ELR (cell line): ENCODE measurements at regions not wholly inside any gene's neighbourhood (a gene's known extent, or its start where the extent isn't known, plus 50 kb on each side); places are given as distances from the start of the nearest gene placed in this dataset.
"Not testable (repeated sequence)": the region's sequence is repeated elsewhere in the genome, so short reads cannot be mapped to it uniquely, and the experiment has no call there.

Experiments
- DNase-seq: peaks from one replicate; pipeline ENCODE4 v3.0.0-alpha.2; 2015; ENCODE audit warnings: low read depth

GRCh38 chr7:138369797-138370196 lies 90.3 kb upstream of the TRIM24 start:
- DNase-seq, result no peak

- DNase-seq, result peak; percentile 12
Measured at GRCh38 chr7:138370956-138371355, 89.1 kb upstream of the TRIM24 start.

GRCh38 chr7:138374119-138374693 lies 85.9 kb upstream of the TRIM24 start:
- DNase-seq, result no peak

- DNase-seq, result no peak
Measured at GRCh38 chr7:138377306-138377705, 82.8 kb upstream of the TRIM24 start.

GRCh38 chr7:138378741-138379559 lies 81.1 kb upstream of the TRIM24 start:
- DNase-seq, result no peak

- no peak for DNase-seq
Measured at GRCh38 chr7:138382862-138383565, 77.0 kb upstream of the TRIM24 start.

- DNase-seq, result no peak
Measured at GRCh38 chr7:138386821-138387220, 73.2 kb upstream of the TRIM24 start.

- DNase-seq, result no peak
Measured at GRCh38 chr7:138387755-138388475, 72.1 kb upstream of the TRIM24 start.

- peak; percentile 32 for DNase-seq
Measured at GRCh38 chr7:138388673-138389491, 71.2 kb upstream of the TRIM24 start.

- DNase-seq, result no peak
Measured at GRCh38 chr7:138395763-138396162, 64.3 kb upstream of the TRIM24 start.

- no peak for DNase-seq
Measured at GRCh38 chr7:138396251-138397070, 63.6 kb upstream of the TRIM24 start.

- not testable (repeated sequence) for DNase-seq
Measured at GRCh38 chr7:138397071-138397433, 63.0 kb upstream of the TRIM24 start.

- DNase-seq, result no peak
Measured at GRCh38 chr7:138398857-138399256, 61.2 kb upstream of the TRIM24 start.

- no peak for DNase-seq
Measured at GRCh38 chr7:138400400-138400886, 59.6 kb upstream of the TRIM24 start.

- DNase-seq, result no peak
Measured at GRCh38 chr7:138402749-138403148, 57.3 kb upstream of the TRIM24 start.

GRCh38 chr7:138405496-138405895 lies 54.6 kb upstream of the TRIM24 start:
- DNase-seq, result no peak

GRCh38 chr7:138407792-138408191 lies 52.3 kb upstream of the TRIM24 start:
- DNase-seq, result no peak
